Sigmoid colon (tissue), 6 donors: ENCODE measurements at regions not wholly inside any gene's neighbourhood (a gene's known extent, or its start where the extent isn't known, plus 50 kb on each side); places are given as distances from the start of the nearest gene placed in this dataset.

Experiments used
- DNase-seq: peaks from one replicate; pipeline ENCODE4 v3.0.0-alpha.2; 2019
- H3K27ac ChIP-seq, 4 donors: fragments of 200-600 bp; sonication (generic); one replicate each; pipeline ENCODE4 v1.5.1; 2016 to 2019; ENCODE audit warnings: mild to moderate bottlenecking in 1 of 4
- H3K27me3 ChIP-seq, 3 donors: fragments of 200-600 bp; sonication (generic); one replicate each; pipeline ENCODE4 v1.5.1; 2019; ENCODE audit warnings: mild to moderate bottlenecking in 1 of 3
- H3K36me3 ChIP-seq, 4 donors: fragments of 200-600 bp; sonication (generic); one replicate each; pipeline ENCODE4 v1.5.1; 2016 to 2019
- H3K4me1 ChIP-seq, 4 donors: fragments of 200-600 bp; sonication (generic); one replicate each; pipeline ENCODE4 v1.5.1; 2017 to 2019
- H3K4me3 ChIP-seq, 4 donors: fragments of 200-600 bp; sonication (generic); one replicate each; pipeline ENCODE4 v1.5.1; 2017 to 2019; ENCODE audit warnings: mild to moderate bottlenecking in 2 of 4, moderate library complexity in 1 of 4
- H3K9me3 ChIP-seq, 4 donors: fragments of 200-600 bp in 3 of 4; sonication (generic) in 3 of 4; one replicate each; pipeline versions ENCODE4 v1.5.1 to v1.6.1; 2013 to 2019
- CTCF ChIP-seq, 4 experiments: fragments of 450-650 bp in 3 of 4; fragments of 200-600 bp in 1 of 4; IDR thresholded peaks; one replicate each; pipeline ENCODE4 v1.5.1; 2016 to 2019; ENCODE audit warnings: antibody characterized with exemption in 4 of 4, mild to moderate bottlenecking in 3 of 4, moderate library complexity in 2 of 4
- EP300 ChIP-seq, 4 donors: sonication (generic); formaldehyde crosslinking; IDR thresholded peaks; one replicate each; pipeline ENCODE4 v1.6.1; 2017; ENCODE audit warnings: antibody characterized with exemption in 4 of 4
- POLR2A ChIP-seq, 2 donors: fragments of 450-650 bp; IDR thresholded peaks; one replicate each; pipeline ENCODE4 v1.6.1; 2016; ENCODE audit warnings: antibody characterized with exemption in 2 of 2, mild to moderate bottlenecking in 2 of 2, moderate library complexity in 2 of 2
- POLR2AphosphoS5 ChIP-seq, 4 donors: sonication (generic); formaldehyde crosslinking; IDR thresholded peaks; one replicate each; pipeline ENCODE4 v1.6.1; 2017; ENCODE audit warnings: antibody characterized with exemption in 4 of 4
- WGBS, 2 donors: extraction: QIAGEN DNeasy Blood & Tissue Kit; methylation state at CpG; one replicate each; pipeline ENCODE4 v1.1.7; 2013; 5-methylcytosine and 5-hydroxymethylcytosine counted together
- intact Hi-C: fragments of 100-400 bp; cut with DNase I; formaldehyde crosslinking; loops from one replicate; pipeline ENCODE4 v1.15.1; 2023
- donor health status: healthy with polysubstance abuse.
- donor health status: healthy.

GRCh38 chr5:98586581-98586980, 186.9 kb upstream of the RGMB start:
- H3K4me3 ChIP-seq: no peak overlapping the region
- peaks cover 0 to 3% (median 0%) of the 10 kb centered on the region in 4 donors for H3K4me1 ChIP-seq
- H3K27me3 ChIP-seq: no peaks in the 10 kb centered on the region
- intact Hi-C loops: no loop called here
- TF ChIP-seq CTCF (IDR thresholded peaks at IDR 0.05): no peak
- no peak for TF ChIP-seq POLR2AphosphoS5 (IDR thresholded peaks at IDR 0.05)
- no peak for TF ChIP-seq POLR2A (IDR thresholded peaks at IDR 0.05)
- TF ChIP-seq EP300 (IDR thresholded peaks at IDR 0.05): no peak
- H3K36me3 ChIP-seq: no peaks in the 10 kb centered on the region
- no peaks in the 10 kb centered on the region for H3K9me3 ChIP-seq
- H3K27ac ChIP-seq: no peak overlapping the region
- WGBS, 2 donors: 76 to 86% methylated on average over 4 of the region's 4 CpGs
- DNase-seq: no peak

GRCh38 chr5:98587166-98587565, 186.3 kb upstream of the RGMB start:
- WGBS, 2 donors: 59 to 67% methylated on average over 5 of the region's 5 CpGs
- H3K27me3 ChIP-seq: no peaks in the 10 kb centered on the region
- peaks cover 0 to 3% (median 0%) of the 10 kb centered on the region in 4 donors for H3K4me1 ChIP-seq
- no peak overlapping the region for H3K4me3 ChIP-seq
- no peaks in the 10 kb centered on the region for H3K36me3 ChIP-seq
- intact Hi-C loops: no loop called here
- TF ChIP-seq POLR2A (IDR thresholded peaks at IDR 0.05): no peak
- TF ChIP-seq POLR2AphosphoS5 (IDR thresholded peaks at IDR 0.05): no peak
- TF ChIP-seq EP300 (IDR thresholded peaks at IDR 0.05): no peak
- TF ChIP-seq CTCF (IDR thresholded peaks at IDR 0.05): no peak
- no peaks in the 10 kb centered on the region for H3K9me3 ChIP-seq
- DNase-seq: no peak
- no peak overlapping the region for H3K27ac ChIP-seq

GRCh38 chr5:98588215-98588614, 185.2 kb upstream of the RGMB start:
- intact Hi-C loops: no loop called here
- TF ChIP-seq EP300 (IDR thresholded peaks at IDR 0.05) (no peak), POLR2A (IDR thresholded peaks at IDR 0.05) (no peak), POLR2AphosphoS5 (IDR thresholded peaks at IDR 0.05) (no peak), CTCF (IDR thresholded peaks at IDR 0.05) (no peak)
- DNase-seq: no peak
- Histone ChIP-seq H3K27ac (no peak overlapping the region), H3K4me3 (no peak overlapping the region), H3K36me3 (no peaks in the 10 kb centered on the region), H3K9me3 (no peaks in the 10 kb centered on the region), H3K4me1 (peaks cover 0 to 3% (median 0%) of the 10 kb centered on the region in 4 donors), H3K27me3 (no peaks in the 10 kb centered on the region)
- 10 to 36% methylated on average over 3 of the region's 3 CpGs for WGBS, 2 donors

- intact Hi-C loops: no loop called here
- no peak for TF ChIP-seq EP300 (IDR thresholded peaks at IDR 0.05)
- TF ChIP-seq POLR2AphosphoS5 (IDR thresholded peaks at IDR 0.05): no peak
- no peak for TF ChIP-seq POLR2A (IDR thresholded peaks at IDR 0.05)
These were observed 180.0 kb upstream of the RGMB start for GRCh38 chr5:98593418-98593817.

GRCh38 chr5:98594098-98594497, 179.4 kb upstream of the RGMB start:
- H3K4me3 ChIP-seq: no peak overlapping the region
- H3K27ac ChIP-seq: no peak overlapping the region
- H3K4me1 ChIP-seq: no peaks in the 10 kb centered on the region
- no peaks in the 10 kb centered on the region for H3K27me3 ChIP-seq
- intact Hi-C loops: no loop called here
- TF ChIP-seq POLR2AphosphoS5 (IDR thresholded peaks at IDR 0.05) (no peak), POLR2A (IDR thresholded peaks at IDR 0.05) (no peak), EP300 (IDR thresholded peaks at IDR 0.05) (no peak), CTCF (IDR thresholded peaks at IDR 0.05) (no peak)
- no peak for DNase-seq
- WGBS, 2 donors: 13 to 59% methylated on average over 4 of the region's 4 CpGs
- H3K9me3 ChIP-seq: no peaks in the 10 kb centered on the region
- H3K36me3 ChIP-seq: no peaks in the 10 kb centered on the region

More at GRCh38 chr5:98593418-98593817, 180.0 kb upstream of the RGMB start:
- WGBS, 2 donors: 11 to 36% methylated on average over 4 of the region's 4 CpGs
- H3K27me3 ChIP-seq: no peaks in the 10 kb centered on the region
- no peak overlapping the region for H3K27ac ChIP-seq
- H3K4me1 ChIP-seq: no peaks in the 10 kb centered on the region
- no peaks in the 10 kb centered on the region for H3K9me3 ChIP-seq
- H3K36me3 ChIP-seq: no peaks in the 10 kb centered on the region
- no peak overlapping the region for H3K4me3 ChIP-seq
- DNase-seq: no peak
